ENCODE measurements at regions not wholly inside any gene's neighbourhood (a gene's known extent, or its start where the extent isn't known, plus 50 kb on each side); places are given as distances from the start of the nearest gene placed in this dataset.

- DNase-seq (ENCODE audit: low read depth in 1 of 2, low spot score in 2 of 2) (no peak), FAIRE-seq (no peak)
- H3K9me3 ChIP-seq (ENCODE audit: insufficient read depth in 2 of 2, low read depth in 1 of 2, low read length in 1 of 2) = no peaks in the 10 kb centered on the region
- no peak overlapping the region for H2BK120ac ChIP-seq (replicated peaks; ENCODE audit: low read depth, low read length)
- ChIA-PET CTCF (ENCODE audit: partially characterized antibody) (interaction anchor here (2.1 kb wide), 1 partner anchor 47 kb away, joined by 8 read pairs; no protein-coding TSS in a partner anchor), POLR2A (ENCODE audit: partially characterized antibody) (no interaction called here)
- H2AFZ ChIP-seq (ENCODE audit: low read length) = no peak overlapping the region
- H4K91ac ChIP-seq (replicated peaks; ENCODE audit: insufficient read length, low read length) = no peak overlapping the region
- H2BK12ac ChIP-seq (ENCODE audit: low read depth, low read length) = no peak overlapping the region
- no peak overlapping the region for H2BK20ac ChIP-seq (ENCODE audit: low read length)
- H3K4me1 ChIP-seq (replicated peaks in 1 of 4; ENCODE audit: control insufficient read depth in 3 of 4, insufficient read depth in 4 of 4, low read length in 3 of 4) = no peaks in the 10 kb centered on the region
- H3K18ac ChIP-seq (ENCODE audit: extremely low read depth, low read length) = no peak overlapping the region
- H2BK5ac ChIP-seq (ENCODE audit: low read depth, low read length) = no peak overlapping the region
- no peaks in the 10 kb centered on the region for H4K20me1 ChIP-seq (replicated peaks in 1 of 2; ENCODE audit: control insufficient read depth in 1 of 2, insufficient read depth in 2 of 2, low read length in 2 of 2)
- no peaks in the 10 kb centered on the region for H3K23me2 ChIP-seq (ENCODE audit: low read depth, low read length)
- no peak overlapping the region for H2AK5ac ChIP-seq (ENCODE audit: low read depth, low read length)
- H3K14ac ChIP-seq (ENCODE audit: insufficient read length) = no peak overlapping the region
- no peak overlapping the region for H3K4me3 ChIP-seq (ENCODE audit: extremely low read depth in 1 of 4, insufficient read depth in 2 of 4, low read depth in 3 of 4, low read length in 4 of 4)
- no peak overlapping the region for H3K56ac ChIP-seq (replicated peaks; ENCODE audit: insufficient read length, low read depth, low read length)
- H3K79me1 ChIP-seq (ENCODE audit: low read depth, low read length) = no peaks in the 10 kb centered on the region
- no peaks in the 10 kb centered on the region; a peak in 1 of 7 replicates for H3K27me3 ChIP-seq (replicated peaks in 1 of 4; ENCODE audit: control insufficient read depth in 3 of 4, extremely low read depth in 1 of 4, insufficient read depth in 3 of 4, low read length in 3 of 4)
- no peak overlapping the region for H4K5ac ChIP-seq (ENCODE audit: insufficient read length, low read depth, low read length)
- H4K8ac ChIP-seq (ENCODE audit: extremely low read depth, insufficient read depth, low read length) = no peak overlapping the region
- no peaks in the 10 kb centered on the region for H3K36me3 ChIP-seq (ENCODE audit: control insufficient read depth in 2 of 4, insufficient read depth in 4 of 4, low read length in 3 of 4)
- H3K4me2 ChIP-seq (ENCODE audit: insufficient read depth in 1 of 2, low read depth in 2 of 2, low read length in 2 of 2) = no peak overlapping the region
- no peaks in the 10 kb centered on the region for H3K79me2 ChIP-seq (ENCODE audit: control insufficient read depth in 1 of 2, insufficient read depth in 2 of 2, low read length in 2 of 2)
- TF ChIP-seq CBX8 (IDR thresholded peaks at IDR 0.05; ENCODE audit: borderline replicate concordance, low read depth, low read length) = no peak
- no peak for TF ChIP-seq CREB1 (IDR thresholded peaks at IDR 0.05)
- H2BK15ac ChIP-seq (ENCODE audit: low read length) = no peak overlapping the region
- H3K27ac ChIP-seq (ENCODE audit: low read depth, low read length) = no peak overlapping the region
- WGBS, 2 experiments (ENCODE audit: extremely low coverage in 1 of 2, insufficient coverage in 1 of 2, insufficient read length in 1 of 2, insufficient replicate concordance in 2 of 2, low coverage in 1 of 2, low lambda C conversion rate in 2 of 2, missing lambda C conversion rate in 1 of 2) = 72% methylated on average over 1 of the region's 1 CpG; no CpG with 5 or more reads in 1 of the 2 experiments
- no peak overlapping the region for H3K4ac ChIP-seq (replicated peaks; ENCODE audit: insufficient read length, low read depth, low read length)
- no peak overlapping the region for H3K9ac ChIP-seq (replicated peaks in 1 of 4; ENCODE audit: extremely low read depth in 1 of 4, low read depth in 3 of 4, low read length in 3 of 4)
- no peak overlapping the region for H3K23ac ChIP-seq (ENCODE audit: insufficient read length)
These were observed 115.6 kb upstream of the ZBED5 start for GRCh38 chr11:10973416-10973815.

All from H1 (cell line).